HEK293 (cell line): ENCODE measurements at regions not wholly inside any gene's neighbourhood (a gene's known extent, or its start where the extent isn't known, plus 50 kb on each side); places are given as distances from the start of the nearest gene placed in this dataset.
A peak's percentile ranks its signal among the peaks of the same experiment; 100 is the strongest.
"Not testable (repeated sequence)": the region's sequence is repeated elsewhere in the genome, so short reads cannot be mapped to it uniquely, and the experiment has no call there.

Experiments used
- CTCF ChIA-PET: fragments of 350-600 bp; formaldehyde crosslinking; extraction: SDS; loops from one replicate; lab custom pipeline; 2021; ENCODE audit warnings: antibody characterized with exemption; lab: Yijun Ruan, JAX
- POLR2A ChIA-PET: fragments of 300-600 bp; formaldehyde crosslinking; extraction: SDS; loops from one replicate; lab custom pipeline; 2020; ENCODE audit warnings: antibody characterized with exemption, inconsistent platforms; lab: Yijun Ruan, JAX
- H3K27ac ChIP-seq: fragments of 200-500 bp; sonication (Bioruptor generic); 2 replicates; pipeline ENCODE4 v1.5.1; 2014; ENCODE audit warnings: low read depth, low read length, control low read depth, inconsistent platforms; ENCODE audit errors: extremely low read depth
- H3K36me3 ChIP-seq, 2 experiments: fragments of 200-500 bp in 1 of 2; sonication (Bioruptor generic) in 1 of 2; 1 replicate in 1 of 2; 2 replicates in 1 of 2; pipeline ENCODE4 v1.5.1; 2014 to 2017; ENCODE audit warnings: inconsistent platforms in 2 of 2, low read length in 2 of 2; ENCODE audit not compliant: control insufficient read depth in 2 of 2, insufficient read depth in 1 of 2
- H3K4me1 ChIP-seq: fragments of 200-500 bp; sonication (Bioruptor generic); 2 replicates; pipeline ENCODE4 v1.5.1; 2014; ENCODE audit warnings: mild to moderate bottlenecking, low read length, inconsistent platforms; ENCODE audit not compliant: control insufficient read depth, insufficient read depth
- H3K4me3 ChIP-seq: 2 replicates; pipeline ENCODE4 v1.5.1; 2011; ENCODE audit warnings: low read depth, mild to moderate bottlenecking, control low read depth, low read length, moderate library complexity
- H3K9me3 ChIP-seq: fragments of 200-500 bp; sonication (Bioruptor generic); 2 replicates; pipeline ENCODE4 v1.5.1; 2014; ENCODE audit warnings: low read depth, low read length, inconsistent platforms; ENCODE audit not compliant: control insufficient read depth, insufficient read depth
- BCL11A ChIP-seq: fragments of 450-650 bp; formaldehyde crosslinking; IDR thresholded peaks from 2 replicates; pipeline ENCODE4 v1.5.1; 2016; ENCODE audit warnings: low read depth, missing biosample characterization, missing genetic modification characterization
- KLF1 ChIP-seq: fragments of 450-650 bp; formaldehyde crosslinking; IDR thresholded peaks from 2 replicates; pipeline ENCODE4 v1.5.1; 2016; ENCODE audit warnings: missing biosample characterization, missing genetic modification characterization
- MZF1 ChIP-seq: fragments of 450-650 bp; formaldehyde crosslinking; IDR thresholded peaks from 2 replicates; pipeline ENCODE4 v1.5.1; 2017; ENCODE audit warnings: missing biosample characterization, missing genetic modification characterization, borderline replicate concordance
- OVOL3 ChIP-seq: fragments of 450-650 bp; formaldehyde crosslinking; IDR thresholded peaks from 2 replicates; pipeline ENCODE4 v1.5.1; 2016; ENCODE audit warnings: missing biosample characterization, missing genetic modification characterization
- PRDM1 ChIP-seq: fragments of 450-650 bp; formaldehyde crosslinking; IDR thresholded peaks from 2 replicates; pipeline ENCODE4; 2016; ENCODE audit warnings: missing biosample characterization, missing genetic modification characterization
- TRIM28 ChIP-seq: IDR thresholded peaks from 2 replicates; pipeline ENCODE4 v1.6.1; 2011; ENCODE audit warnings: low read length, control low read depth, borderline replicate concordance
- ZBTB20 ChIP-seq: fragments of 450-650 bp; formaldehyde crosslinking; IDR thresholded peaks from 2 replicates; pipeline ENCODE4 v1.5.1; 2016; ENCODE audit warnings: missing biosample characterization, missing genetic modification characterization
- ZBTB7A ChIP-seq: fragments of 450-650 bp; formaldehyde crosslinking; IDR thresholded peaks from 2 replicates; pipeline ENCODE4 v1.5.1; 2016; ENCODE audit warnings: low read depth, missing biosample characterization, missing genetic modification characterization
- ZEB2 ChIP-seq: fragments of 450-650 bp; formaldehyde crosslinking; IDR thresholded peaks from 2 replicates; pipeline ENCODE4 v1.5.1; 2016; ENCODE audit warnings: missing biosample characterization, missing genetic modification characterization
- ZFP3 ChIP-seq: fragments of 450-650 bp; formaldehyde crosslinking; IDR thresholded peaks from 2 replicates; pipeline ENCODE4 v1.5.1; 2016; ENCODE audit warnings: low read depth, missing biosample characterization, missing genetic modification characterization
- ZNF114 ChIP-seq: fragments of 450-650 bp; formaldehyde crosslinking; IDR thresholded peaks from 2 replicates; pipeline ENCODE4 v1.5.0; 2017; ENCODE audit warnings: missing biosample characterization, missing genetic modification characterization
- ZNF121 ChIP-seq: fragments of 450-650 bp; formaldehyde crosslinking; IDR thresholded peaks from 2 replicates; pipeline ENCODE4 v1.5.1; 2016; ENCODE audit warnings: missing biosample characterization, missing genetic modification characterization
- ZNF146 ChIP-seq: fragments of 450-650 bp; formaldehyde crosslinking; IDR thresholded peaks from 2 replicates; pipeline ENCODE4 v1.5.1; 2016; ENCODE audit warnings: missing biosample characterization, missing genetic modification characterization
- ZNF248 ChIP-seq: fragments of 450-650 bp; formaldehyde crosslinking; IDR thresholded peaks from 2 replicates; pipeline ENCODE4 v1.5.1; 2017; ENCODE audit warnings: missing biosample characterization, missing genetic modification characterization
- ZNF37A ChIP-seq: fragments of 450-650 bp; IDR thresholded peaks from 2 replicates; pipeline ENCODE4 v1.5.1; 2018; ENCODE audit warnings: missing biosample characterization, missing genetic modification characterization
- ZNF571 ChIP-seq: fragments of 450-650 bp; formaldehyde crosslinking; IDR thresholded peaks from 2 replicates; pipeline ENCODE4 v1.5.0; 2017; ENCODE audit warnings: missing biosample characterization, missing genetic modification characterization
- ZNF654 ChIP-seq: fragments of 450-650 bp; formaldehyde crosslinking; IDR thresholded peaks from 2 replicates; pipeline ENCODE4 v1.5.1; 2016; ENCODE audit warnings: low read depth, missing biosample characterization, missing genetic modification characterization
- ZNF658 ChIP-seq: fragments of 450-650 bp; formaldehyde crosslinking; IDR thresholded peaks from 2 replicates; pipeline ENCODE4; 2016; ENCODE audit warnings: missing biosample characterization, missing genetic modification characterization
- ZNF76 ChIP-seq: fragments of 450-650 bp; formaldehyde crosslinking; IDR thresholded peaks from 2 replicates; pipeline ENCODE4; 2016; ENCODE audit warnings: low read depth, missing biosample characterization, missing genetic modification characterization, borderline replicate concordance
- ZNF830 ChIP-seq: fragments of 450-650 bp; IDR thresholded peaks from 2 replicates; pipeline ENCODE4 v1.5.0; 2018; ENCODE audit warnings: missing biosample characterization, missing genetic modification characterization, low read depth, mild to moderate bottlenecking, moderate library complexity
- TF ChIP-seq, protein P1 (sequence below): fragments of 450-650 bp; IDR thresholded peaks from 2 replicates; pipeline ENCODE4 v1.5.1; 2018; ENCODE audit warnings: missing biosample characterization, missing genetic modification characterization
- TF ChIP-seq, protein P2 (sequence below): fragments of 450-650 bp; formaldehyde crosslinking; IDR thresholded peaks from 2 replicates; pipeline ENCODE4 v1.5.1; 2016; ENCODE audit warnings: missing biosample characterization, missing genetic modification characterization, low read depth
- TF ChIP-seq, protein P3 (sequence below): fragments of 450-650 bp; formaldehyde crosslinking; IDR thresholded peaks from 2 replicates; pipeline ENCODE4 v1.5.1; 2016; ENCODE audit warnings: missing biosample characterization, missing genetic modification characterization

DNA sequence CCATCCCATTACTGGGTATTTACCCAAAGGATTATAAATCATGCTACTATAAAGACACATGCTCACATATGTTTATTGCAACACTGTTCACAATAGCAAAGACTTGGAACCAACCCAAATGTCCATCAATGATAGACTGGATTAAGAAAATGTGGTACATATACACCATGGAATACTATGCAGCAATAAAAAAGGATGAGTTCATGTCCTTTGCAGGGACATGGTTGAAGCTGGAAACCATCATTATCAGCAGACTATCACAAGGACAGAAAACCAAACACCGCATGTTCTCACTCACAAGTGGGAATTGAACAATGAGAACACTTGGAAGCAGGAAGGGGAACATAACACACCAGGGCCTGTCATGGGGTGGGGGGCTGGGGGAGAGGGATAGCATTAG is 249.6 kb upstream of the RASGRP1 start:
- H3K36me3 ChIP-seq, H3K9me3 ChIP-seq, H3K4me3 ChIP-seq, POLR2A ChIA-PET, H3K4me1 ChIP-seq, H3K27ac ChIP-seq: not testable (repeated sequence)
- CTCF ChIA-PET: interaction anchor here (0.7 kb wide), 1 partner anchor 40 kb away, joined by 4 read pairs; no protein-coding TSS in a partner anchor
- peak; percentile 57; the same call in 1 of the 2 replicates for TF ChIP-seq ZNF146

DNA sequence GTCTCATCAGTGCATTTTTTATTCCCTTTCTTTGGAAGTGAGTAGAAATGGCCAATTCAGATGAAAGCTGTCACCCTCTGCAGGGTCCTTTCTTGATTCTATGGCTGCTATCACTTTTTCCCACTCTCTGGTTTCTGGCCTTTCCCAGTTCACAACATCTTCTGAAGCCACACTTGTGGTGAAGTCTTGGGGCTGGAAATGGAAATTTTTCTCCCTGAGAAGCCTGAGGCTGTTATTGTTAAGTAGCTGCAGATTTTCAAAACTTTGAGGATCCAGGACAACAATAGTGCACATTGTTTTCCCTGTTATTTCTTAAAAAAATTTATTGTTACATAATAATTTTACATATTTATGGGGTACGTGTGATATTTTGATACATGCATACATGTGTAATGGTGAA is 250.3 kb upstream of the RASGRP1 start:
- TF ChIP-seq KLF1 (no peak), ZNF571 (tag by site-specific recombination) (no peak), ZNF37A (tag by site-specific recombination) (no peak), ZBTB7A (tag by site-specific recombination) (no peak), ZNF248 (no peak), MZF1 (tag by site-specific recombination) (no peak), BCL11A (tag by site-specific recombination) (no peak), ZNF658 (tag by site-specific recombination) (no peak)
- Histone ChIP-seq H3K4me1 (no peaks in the 10 kb centered on the region), H3K9me3 (no peaks in the 10 kb centered on the region), H3K36me3 (no peaks in the 10 kb centered on the region), H3K4me3 (no peak overlapping the region), H3K27ac (no peak overlapping the region)
- ChIA-PET POLR2A (no interaction called here), CTCF (interaction anchor here (2.7 kb wide), 1 partner anchor 176 kb away, joined by 20 read pairs; no protein-coding TSS in a partner anchor)

DNA sequence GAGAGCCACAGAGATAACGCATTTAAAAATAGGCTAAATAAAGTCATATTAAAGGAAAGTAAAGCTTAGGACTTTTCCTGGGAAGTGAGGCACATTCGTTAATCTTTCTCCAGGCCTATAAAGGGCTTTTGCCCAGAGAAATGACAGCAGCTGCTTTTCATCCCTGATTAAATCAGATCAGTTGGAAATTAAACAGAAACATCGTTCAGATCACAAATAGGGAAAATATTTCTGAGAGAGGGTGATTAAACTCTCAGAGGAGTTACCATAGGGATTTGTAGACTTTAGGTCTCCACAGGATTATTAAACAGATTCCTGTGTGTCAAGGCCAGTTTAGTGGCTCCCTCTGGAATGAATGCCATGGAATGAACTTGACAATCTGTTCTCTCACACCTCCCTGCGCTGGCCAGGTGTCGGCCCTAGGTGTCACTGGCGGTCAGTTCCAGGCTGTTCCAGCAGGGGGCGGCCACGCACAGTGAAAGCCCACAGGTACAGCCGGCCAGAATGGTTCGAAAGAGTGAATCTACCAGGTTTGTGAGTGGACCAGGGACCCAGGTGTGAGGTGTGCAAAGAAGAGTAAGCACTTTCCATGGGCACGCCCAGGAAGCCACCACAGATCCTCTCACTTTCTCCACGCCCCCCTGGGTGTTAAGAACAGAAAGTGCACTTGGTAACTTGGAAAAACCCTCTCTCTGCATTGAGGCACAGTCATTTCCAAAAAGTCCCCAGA is 253.0 kb upstream of the RASGRP1 start:
- CTCF ChIA-PET: interaction anchor here (0.7 to 2.7 kb wide), 11 partner anchors 9 to 310 kb away, joined by 3 to 20 read pairs (median 3); no protein-coding TSS in a partner anchor

More for the DNA sequence above, 253.0 kb upstream of the RASGRP1 start:
- H3K36me3 ChIP-seq: no peaks in the 10 kb centered on the region
- no peak overlapping the region for H3K27ac ChIP-seq
- no peaks in the 10 kb centered on the region for H3K4me1 ChIP-seq
- TF ChIP-seq ZFP3: no peak
- TF ChIP-seq, protein P1, sequence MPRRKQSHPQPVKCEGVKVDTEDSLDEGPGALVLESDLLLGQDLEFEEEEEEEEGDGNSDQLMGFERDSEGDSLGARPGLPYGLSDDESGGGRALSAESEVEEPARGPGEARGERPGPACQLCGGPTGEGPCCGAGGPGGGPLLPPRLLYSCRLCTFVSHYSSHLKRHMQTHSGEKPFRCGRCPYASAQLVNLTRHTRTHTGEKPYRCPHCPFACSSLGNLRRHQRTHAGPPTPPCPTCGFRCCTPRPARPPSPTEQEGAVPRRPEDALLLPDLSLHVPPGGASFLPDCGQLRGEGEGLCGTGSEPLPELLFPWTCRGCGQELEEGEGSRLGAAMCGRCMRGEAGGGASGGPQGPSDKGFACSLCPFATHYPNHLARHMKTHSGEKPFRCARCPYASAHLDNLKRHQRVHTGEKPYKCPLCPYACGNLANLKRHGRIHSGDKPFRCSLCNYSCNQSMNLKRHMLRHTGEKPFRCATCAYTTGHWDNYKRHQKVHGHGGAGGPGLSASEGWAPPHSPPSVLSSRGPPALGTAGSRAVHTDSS (tag by site-specific recombination): no peak
- TF ChIP-seq ZNF121: no peak
- TF ChIP-seq, protein P2, sequence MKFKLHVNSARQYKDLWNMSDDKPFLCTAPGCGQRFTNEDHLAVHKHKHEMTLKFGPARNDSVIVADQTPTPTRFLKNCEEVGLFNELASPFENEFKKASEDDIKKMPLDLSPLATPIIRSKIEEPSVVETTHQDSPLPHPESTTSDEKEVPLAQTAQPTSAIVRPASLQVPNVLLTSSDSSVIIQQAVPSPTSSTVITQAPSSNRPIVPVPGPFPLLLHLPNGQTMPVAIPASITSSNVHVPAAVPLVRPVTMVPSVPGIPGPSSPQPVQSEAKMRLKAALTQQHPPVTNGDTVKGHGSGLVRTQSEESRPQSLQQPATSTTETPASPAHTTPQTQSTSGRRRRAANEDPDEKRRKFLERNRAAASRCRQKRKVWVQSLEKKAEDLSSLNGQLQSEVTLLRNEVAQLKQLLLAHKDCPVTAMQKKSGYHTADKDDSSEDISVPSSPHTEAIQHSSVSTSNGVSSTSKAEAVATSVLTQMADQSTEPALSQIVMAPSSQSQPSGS (tag by site-specific recombination): no peak
- TF ChIP-seq PRDM1 (tag by site-specific recombination): peak; percentile 91
- no peak for TF ChIP-seq TRIM28
- TF ChIP-seq ZNF114 (tag by site-specific recombination): no peak
- TF ChIP-seq ZNF76 (tag by site-specific recombination): no peak
- no peak for TF ChIP-seq ZBTB20 (tag by site-specific recombination)
- no peak for TF ChIP-seq ZNF830 (tag by site-specific recombination)
- TF ChIP-seq, protein P3, sequence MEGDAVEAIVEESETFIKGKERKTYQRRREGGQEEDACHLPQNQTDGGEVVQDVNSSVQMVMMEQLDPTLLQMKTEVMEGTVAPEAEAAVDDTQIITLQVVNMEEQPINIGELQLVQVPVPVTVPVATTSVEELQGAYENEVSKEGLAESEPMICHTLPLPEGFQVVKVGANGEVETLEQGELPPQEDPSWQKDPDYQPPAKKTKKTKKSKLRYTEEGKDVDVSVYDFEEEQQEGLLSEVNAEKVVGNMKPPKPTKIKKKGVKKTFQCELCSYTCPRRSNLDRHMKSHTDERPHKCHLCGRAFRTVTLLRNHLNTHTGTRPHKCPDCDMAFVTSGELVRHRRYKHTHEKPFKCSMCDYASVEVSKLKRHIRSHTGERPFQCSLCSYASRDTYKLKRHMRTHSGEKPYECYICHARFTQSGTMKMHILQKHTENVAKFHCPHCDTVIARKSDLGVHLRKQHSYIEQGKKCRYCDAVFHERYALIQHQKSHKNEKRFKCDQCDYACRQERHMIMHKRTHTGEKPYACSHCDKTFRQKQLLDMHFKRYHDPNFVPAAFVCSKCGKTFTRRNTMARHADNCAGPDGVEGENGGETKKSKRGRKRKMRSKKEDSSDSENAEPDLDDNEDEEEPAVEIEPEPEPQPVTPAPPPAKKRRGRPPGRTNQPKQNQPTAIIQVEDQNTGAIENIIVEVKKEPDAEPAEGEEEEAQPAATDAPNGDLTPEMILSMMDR (tag by site-specific recombination): peak; percentile 89
- TF ChIP-seq ZEB2: 0 out of 2 replicates have a peak, but pooled peaks have one; percentile 36
- TF ChIP-seq OVOL3: no peak
- peak; percentile 68 for TF ChIP-seq ZNF654 (tag by site-specific recombination)
- H3K4me3 ChIP-seq: no peak overlapping the region
- POLR2A ChIA-PET: no interaction called here
- H3K9me3 ChIP-seq: no peaks in the 10 kb centered on the region
